Heart left ventricle (tissue), 16 donors: ENCODE measurements at regions not wholly inside any gene's neighbourhood (a gene's known extent, or its start where the extent isn't known, plus 50 kb on each side); places are given as distances from the start of the nearest gene placed in this dataset.

ENCODE experiments used
- ATAC-seq, 4 donors: fragments of 200-7000 bp; cut with Tn5 transposase; one replicate each; pipeline ENCODE4 v1.9.1; 2020 to 2022; ENCODE audit warnings: moderate library complexity in 4 of 4, mild to moderate bottlenecking in 3 of 4, moderate number of reproducible peaks in 1 of 4
- DNase-seq, 5 donors: peaks; one replicate each; pipeline ENCODE4 v3.0.0-alpha.2; 2020
- H3K27ac ChIP-seq, 12 donors: fragments of 200-600 bp; sonication (generic) in 4 of 12; one replicate each; pipeline versions ENCODE4 v1.5.0 to v1.8.0; 2016 to 2022; ENCODE audit warnings: mild to moderate bottlenecking in 2 of 12
- H3K27me3 ChIP-seq, 9 donors: fragments of 200-600 bp; sonication (generic) in 2 of 9; one replicate each; pipeline versions ENCODE4 v1.5.1 to v1.8.0; 2016 to 2022; ENCODE audit warnings: mild to moderate bottlenecking in 3 of 9
- H3K36me3 ChIP-seq, 9 donors: fragments of 200-600 bp; sonication (generic) in 2 of 9; one replicate each; pipeline versions ENCODE4 v1.5.0 to v1.8.0; 2018 to 2022; ENCODE audit warnings: mild to moderate bottlenecking in 2 of 9
- H3K4me1 ChIP-seq, 12 donors: fragments of 200-600 bp; sonication (generic) in 4 of 12; one replicate each; pipeline versions ENCODE4 v1.5.0 to v1.8.0; 2016 to 2022; ENCODE audit warnings: mild to moderate bottlenecking in 3 of 12
- H3K4me3 ChIP-seq, 12 donors: fragments of 200-600 bp; sonication (generic) in 4 of 12; one replicate each; pipeline versions ENCODE4 v1.5.0 to v1.8.0; 2017 to 2022; ENCODE audit warnings: mild to moderate bottlenecking in 9 of 12, moderate library complexity in 4 of 12
- H3K9me3 ChIP-seq, 12 donors: fragments of 200-600 bp; sonication (generic) in 4 of 12; one replicate each; pipeline versions ENCODE4 v1.5.0 to v1.8.0; 2016 to 2022; ENCODE audit warnings: mild to moderate bottlenecking in 1 of 12
- CTCF ChIP-seq, 12 donors: fragments of 200-600 bp; sonication (generic) in 4 of 12; IDR thresholded peaks; one replicate each; pipeline versions ENCODE4 v1.5.0 to v1.8.0; 2018 to 2022; ENCODE audit warnings: antibody characterized with exemption in 12 of 12, mild to moderate bottlenecking in 5 of 12
- POLR2A ChIP-seq, 2 donors: fragments of 450-650 bp; IDR thresholded peaks; one replicate each; pipeline ENCODE4 v1.6.1; 2017; ENCODE audit warnings: antibody characterized with exemption in 2 of 2, mild to moderate bottlenecking in 2 of 2, moderate library complexity in 2 of 2
- WGBS, 4 donors: extraction: QIAGEN DNeasy Blood & Tissue Kit in 2 of 4; methylation state at CpG; one replicate each; pipeline versions ENCODE4 v1.1.5 to v1.1.7; 2013 to 2018; 5-methylcytosine and 5-hydroxymethylcytosine counted together
- intact Hi-C, 10 donors: fragments of 100-400 bp; cut with DNase I; formaldehyde crosslinking; loops; one replicate each; pipeline versions ENCODE4 v1.11.1 to v1.14.2; 2022
- donor health status: ischemic (EF 13 %, LVEDD 7.1; RV severe dilation, severe dysfunction).
- donor health status: healthy with polysubstance abuse.
- donor health status: DM: no; HTN: yes; CAD: no.
- donor health status: DM: no; HTN: no; CAD: no.
- donor health status: ischemic (EF 25% LVEDD 6.9; RV normal size, moderate dysfunction).
- donor health status: ischemic (EF 25% LVEDD 5.7; RV mildly dilated, moderate dysfunction).
- donor health status: healthy.
- donor health status: DM: yes; HTN: yes; CAD: no.
- donor health status: ischemic (EF 35%, LVEDD 5.7; RV mildly dilated, moderate dysfunction).
- donor health status: nonischemic (EF 11% LVEDD 7.7; RV severe dilation, severe dysfunction).
- donor health status: DM: yes; HTN: yes; CAD: no.
- donor health status: PGD.
- donor health status: ischemic (EF 29% LVEDD 5.4; RV normal size, mild dysfunction).
- donor health status: nonischemic (EF 23%, LVEDD 6.1; RV moderate dilation, normal function).

GRCh38 chr4:136438645-136439044, 1093.6 kb downstream of the PCDH18 start:
- Histone ChIP-seq H3K4me3 (no peak overlapping the region), H3K27me3 (no peaks in the 10 kb centered on the region), H3K9me3 (no peaks in the 10 kb centered on the region), H3K27ac (no peak overlapping the region), H3K36me3 (no peaks in the 10 kb centered on the region), H3K4me1 (no peaks in the 10 kb centered on the region)
- ATAC-seq (no peak), DNase-seq (no peak)
- TF ChIP-seq POLR2A (IDR thresholded peaks at IDR 0.05) (no peak), CTCF (IDR thresholded peaks at IDR 0.05) (no peak)
- intact Hi-C loops = no loop called here

- ATAC-seq = no peak
- Histone ChIP-seq H3K36me3 (no peaks in the 10 kb centered on the region), H3K4me1 (no peaks in the 10 kb centered on the region), H3K27ac (no peak overlapping the region), H3K4me3 (no peak overlapping the region), H3K27me3 (no peaks in the 10 kb centered on the region), H3K9me3 (no peaks in the 10 kb centered on the region)
- intact Hi-C loops = no loop called here
- no peak for TF ChIP-seq CTCF (IDR thresholded peaks at IDR 0.05)
- no peak for TF ChIP-seq POLR2A (IDR thresholded peaks at IDR 0.05)
- DNase-seq = no peak
These were observed 1108.2 kb downstream of the PCDH18 start for GRCh38 chr4:136424052-136424451.

- no peaks in the 10 kb centered on the region for H3K36me3 ChIP-seq
- no peaks in the 10 kb centered on the region for H3K9me3 ChIP-seq
- intact Hi-C loops = no loop called here
- H3K4me1 ChIP-seq = no peaks in the 10 kb centered on the region
- ATAC-seq (no peak), DNase-seq (no peak)
- H3K27ac ChIP-seq = no peak overlapping the region
- TF ChIP-seq POLR2A (IDR thresholded peaks at IDR 0.05) = no peak
- no peak for TF ChIP-seq CTCF (IDR thresholded peaks at IDR 0.05)
- no peak overlapping the region for H3K4me3 ChIP-seq
- H3K27me3 ChIP-seq = no peaks in the 10 kb centered on the region
These were observed 1117.3 kb downstream of the PCDH18 start for GRCh38 chr4:136414981-136415380.

- TF ChIP-seq CTCF (IDR thresholded peaks at IDR 0.05) = no peak
- no peak for TF ChIP-seq POLR2A (IDR thresholded peaks at IDR 0.05)
- Histone ChIP-seq H3K4me3 (no peak overlapping the region), H3K36me3 (no peaks in the 10 kb centered on the region), H3K27ac (no peak overlapping the region), H3K9me3 (no peaks in the 10 kb centered on the region), H3K27me3 (no peaks in the 10 kb centered on the region), H3K4me1 (no peaks in the 10 kb centered on the region)
- intact Hi-C loops = no loop called here
- 60 to 67% (median 64%) methylated on average over 2 of the region's 2 CpGs for WGBS, 4 donors
- DNase-seq (no peak), ATAC-seq (no peak)
These were observed 1119.6 kb downstream of the PCDH18 start for GRCh38 chr4:136412708-136413107.
